ENCODE measurements at regions not wholly inside any gene's neighbourhood (a gene's known extent, or its start where the extent isn't known, plus 50 kb on each side); places are given as distances from the start of the nearest gene placed in this dataset.
A peak's percentile ranks its signal among the peaks of the same experiment; 100 is the strongest.

DNA sequence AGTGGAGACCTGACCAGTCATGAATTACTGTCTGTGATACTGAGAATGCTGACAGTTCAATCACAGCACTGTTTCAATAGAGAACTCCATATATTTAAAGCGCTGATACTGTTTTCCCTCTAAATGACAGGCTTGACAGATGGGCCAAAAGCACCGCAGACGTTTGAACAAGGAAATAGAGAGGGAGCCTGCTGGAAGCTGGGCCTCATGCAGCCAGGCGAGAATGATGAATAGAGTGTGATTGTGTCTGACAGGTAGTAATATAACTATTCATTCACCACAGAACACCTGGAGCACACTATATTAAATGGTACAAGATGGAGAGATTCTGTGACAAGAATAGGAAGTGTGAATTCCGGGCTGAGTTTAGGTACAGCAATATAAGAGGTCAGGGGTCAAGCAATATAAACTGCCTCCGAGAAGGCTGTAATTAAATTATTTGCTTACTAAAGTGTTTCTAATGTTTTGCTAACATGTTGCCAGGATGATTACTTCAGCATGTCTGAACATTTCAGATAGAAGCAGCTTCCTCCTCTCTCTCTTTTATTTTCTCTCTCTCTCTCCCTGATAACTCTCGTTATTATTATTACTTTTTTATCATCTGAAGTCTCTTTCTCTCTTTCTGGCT, 297.7 kb downstream of the CSNK1G3 start (continued):
- TF ChIP-seq, protein P1, sequence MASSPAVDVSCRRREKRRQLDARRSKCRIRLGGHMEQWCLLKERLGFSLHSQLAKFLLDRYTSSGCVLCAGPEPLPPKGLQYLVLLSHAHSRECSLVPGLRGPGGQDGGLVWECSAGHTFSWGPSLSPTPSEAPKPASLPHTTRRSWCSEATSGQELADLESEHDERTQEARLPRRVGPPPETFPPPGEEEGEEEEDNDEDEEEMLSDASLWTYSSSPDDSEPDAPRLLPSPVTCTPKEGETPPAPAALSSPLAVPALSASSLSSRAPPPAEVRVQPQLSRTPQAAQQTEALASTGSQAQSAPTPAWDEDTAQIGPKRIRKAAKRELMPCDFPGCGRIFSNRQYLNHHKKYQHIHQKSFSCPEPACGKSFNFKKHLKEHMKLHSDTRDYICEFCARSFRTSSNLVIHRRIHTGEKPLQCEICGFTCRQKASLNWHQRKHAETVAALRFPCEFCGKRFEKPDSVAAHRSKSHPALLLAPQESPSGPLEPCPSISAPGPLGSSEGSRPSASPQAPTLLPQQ (tag by site-specific recombination; IDR thresholded peaks at IDR 0.05): 0 out of 2 replicates have a peak, but pooled peaks have one; percentile 27
- TF ChIP-seq CTCF (tag by site-specific recombination; IDR thresholded peaks at IDR 0.05) (no peak), ZNF391 (tag by site-specific recombination; IDR thresholded peaks at IDR 0.05; ENCODE audit: borderline replicate concordance, low read depth) (no peak), ZBTB17 (tag by site-specific recombination; IDR thresholded peaks at IDR 0.05) (peak; percentile 37; the same call in 1 of the 2 replicates), IKZF3 (tag by site-specific recombination; IDR thresholded peaks at IDR 0.05) (peak; percentile 67), ZNF366 (tag by site-specific recombination; conservative IDR thresholded peaks at IDR 0.05) (peak; percentile 56; the same call in 1 of the 2 replicates), ZNF571 (tag by site-specific recombination; IDR thresholded peaks at IDR 0.05) (no peak)
- TF ChIP-seq, protein P2, sequence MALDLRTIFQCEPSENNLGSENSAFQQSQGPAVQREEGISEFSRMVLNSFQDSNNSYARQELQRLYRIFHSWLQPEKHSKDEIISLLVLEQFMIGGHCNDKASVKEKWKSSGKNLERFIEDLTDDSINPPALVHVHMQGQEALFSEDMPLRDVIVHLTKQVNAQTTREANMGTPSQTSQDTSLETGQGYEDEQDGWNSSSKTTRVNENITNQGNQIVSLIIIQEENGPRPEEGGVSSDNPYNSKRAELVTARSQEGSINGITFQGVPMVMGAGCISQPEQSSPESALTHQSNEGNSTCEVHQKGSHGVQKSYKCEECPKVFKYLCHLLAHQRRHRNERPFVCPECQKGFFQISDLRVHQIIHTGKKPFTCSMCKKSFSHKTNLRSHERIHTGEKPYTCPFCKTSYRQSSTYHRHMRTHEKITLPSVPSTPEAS (tag by site-specific recombination; IDR thresholded peaks at IDR 0.05): no peak

GRCh38 chr5:123808461-123809380, 296.7 kb downstream of the CSNK1G3 start:
- ChIA-PET POLR2A (no interaction called here), CTCF (no interaction called here)
- Histone ChIP-seq H3K36me3 (ENCODE audit: control insufficient read depth in 2 of 2, insufficient read depth in 1 of 2, low read length in 2 of 2) (no peaks in the 10 kb centered on the region), H3K9me3 (ENCODE audit: control insufficient read depth, insufficient read depth, low read depth, low read length) (no peaks in the 10 kb centered on the region), H3K4me3 (ENCODE audit: low read depth, low read length) (no peak overlapping the region), H3K27ac (ENCODE audit: extremely low read depth, low read depth, low read length) (no peak overlapping the region), H3K4me1 (ENCODE audit: control insufficient read depth, insufficient read depth, low read length) (peaks cover 39% of the 10 kb centered on the region)
- TF ChIP-seq PRDM1 (tag by site-specific recombination; IDR thresholded peaks at IDR 0.05): 0 out of 2 replicates have a peak, but pooled peaks have one; percentile 11
- no peak for TF ChIP-seq ZNF660 (tag by site-specific recombination; IDR thresholded peaks at IDR 0.05)

DNA sequence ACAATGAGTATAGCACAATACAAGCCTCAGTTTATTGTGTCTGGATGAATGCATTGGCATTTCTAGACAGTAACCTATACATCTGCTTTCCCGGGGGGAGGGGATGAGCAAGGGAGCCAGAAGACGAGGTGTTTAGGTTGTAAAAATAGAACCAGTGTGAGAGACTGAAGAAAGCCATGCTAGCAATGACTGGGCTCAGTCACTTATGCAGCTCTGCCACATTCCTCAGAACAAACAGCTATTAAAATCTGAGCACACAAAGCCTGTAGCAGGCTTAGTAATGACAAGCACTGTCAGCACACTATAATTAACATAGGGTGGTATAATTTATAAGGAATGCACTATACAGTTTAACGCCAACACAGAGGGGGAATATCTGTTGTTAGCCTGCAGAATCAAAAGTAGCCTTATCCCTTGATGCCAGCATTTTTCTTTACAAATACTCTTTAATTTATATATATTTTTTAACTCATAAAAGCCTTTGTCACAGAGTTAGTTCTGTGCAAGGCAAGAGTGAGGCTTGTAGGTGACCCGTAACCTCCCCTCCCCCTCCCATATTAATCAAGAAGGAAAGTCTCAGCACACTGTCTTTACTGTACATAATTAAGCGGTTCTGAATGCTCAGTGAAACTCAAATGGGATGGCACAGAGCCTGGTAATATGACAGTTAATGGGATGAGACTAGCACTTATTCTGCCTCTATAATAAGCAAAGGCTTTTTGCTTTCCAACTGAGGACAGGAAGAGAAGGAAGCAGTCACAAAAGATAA, 295.4 kb downstream of the CSNK1G3 start:
- H3K4me1 ChIP-seq (ENCODE audit: control insufficient read depth, insufficient read depth, low read length): peaks cover 34% of the 10 kb centered on the region
- POLR2A ChIA-PET: interaction anchor here (0.5 kb wide), 1 partner anchor 1565 kb away, joined by 7 read pairs; no protein-coding TSS in a partner anchor
- CTCF ChIA-PET: interaction anchor here (0.6 kb wide), 2 partner anchors 24 to 1074 kb away, joined by 3 read pairs; no protein-coding TSS in a partner anchor
- TF ChIP-seq IKZF3 (tag by site-specific recombination; IDR thresholded peaks at IDR 0.05): peak; percentile 72; the same call in 1 of the 2 replicates
- peak; percentile 51; the same call in 1 of the 2 replicates for TF ChIP-seq ZNF629 (tag by site-specific recombination; IDR thresholded peaks at IDR 0.05)
- no peak for TF ChIP-seq ZNF529 (tag by site-specific recombination; IDR thresholded peaks at IDR 0.05; ENCODE audit: insufficient replicate concordance)
- no peak for TF ChIP-seq ZNF19 (tag by site-specific recombination; IDR thresholded peaks at IDR 0.05; ENCODE audit: low read depth)
- 0 out of 2 replicates have a peak, but pooled peaks have one; percentile 19 for TF ChIP-seq SCRT1 (tag by site-specific recombination; IDR thresholded peaks at IDR 0.05; ENCODE audit: borderline replicate concordance)
- no peak for TF ChIP-seq ZNF148 (tag by site-specific recombination; IDR thresholded peaks at IDR 0.05; ENCODE audit: borderline replicate concordance)
- peak; percentile 64 for TF ChIP-seq WT1 (tag by site-specific recombination; IDR thresholded peaks at IDR 0.05)
- TF ChIP-seq, protein P3, sequence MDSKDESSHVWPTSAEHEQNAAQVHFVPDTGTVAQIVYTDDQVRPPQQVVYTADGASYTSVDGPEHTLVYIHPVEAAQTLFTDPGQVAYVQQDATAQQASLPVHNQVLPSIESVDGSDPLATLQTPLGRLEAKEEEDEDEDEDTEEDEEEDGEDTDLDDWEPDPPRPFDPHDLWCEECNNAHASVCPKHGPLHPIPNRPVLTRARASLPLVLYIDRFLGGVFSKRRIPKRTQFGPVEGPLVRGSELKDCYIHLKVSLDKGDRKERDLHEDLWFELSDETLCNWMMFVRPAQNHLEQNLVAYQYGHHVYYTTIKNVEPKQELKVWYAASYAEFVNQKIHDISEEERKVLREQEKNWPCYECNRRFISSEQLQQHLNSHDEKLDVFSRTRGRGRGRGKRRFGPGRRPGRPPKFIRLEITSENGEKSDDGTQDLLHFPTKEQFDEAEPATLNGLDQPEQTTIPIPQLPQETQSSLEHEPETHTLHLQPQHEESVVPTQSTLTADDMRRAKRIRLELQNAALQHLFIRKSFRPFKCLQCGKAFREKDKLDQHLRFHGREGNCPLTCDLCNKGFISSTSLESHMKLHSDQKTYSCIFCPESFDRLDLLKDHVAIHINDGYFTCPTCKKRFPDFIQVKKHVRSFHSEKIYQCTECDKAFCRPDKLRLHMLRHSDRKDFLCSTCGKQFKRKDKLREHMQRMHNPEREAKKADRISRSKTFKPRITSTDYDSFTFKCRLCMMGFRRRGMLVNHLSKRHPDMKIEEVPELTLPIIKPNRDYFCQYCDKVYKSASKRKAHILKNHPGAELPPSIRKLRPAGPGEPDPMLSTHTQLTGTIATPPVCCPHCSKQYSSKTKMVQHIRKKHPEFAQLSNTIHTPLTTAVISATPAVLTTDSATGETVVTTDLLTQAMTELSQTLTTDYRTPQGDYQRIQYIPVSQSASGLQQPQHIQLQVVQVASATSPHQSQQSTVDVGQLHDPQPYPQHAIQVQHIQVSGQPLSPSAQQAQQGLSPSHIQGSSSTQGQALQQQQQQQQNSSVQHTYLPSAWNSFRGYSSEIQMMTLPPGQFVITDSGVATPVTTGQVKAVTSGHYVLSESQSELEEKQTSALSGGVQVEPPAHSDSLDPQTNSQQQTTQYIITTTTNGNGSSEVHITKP (tag by site-specific recombination; IDR thresholded peaks at IDR 0.05): peak; percentile 56

More for the DNA sequence above, 295.4 kb downstream of the CSNK1G3 start:
- Histone ChIP-seq H3K36me3 (ENCODE audit: control insufficient read depth in 2 of 2, insufficient read depth in 1 of 2, low read length in 2 of 2) (no peaks in the 10 kb centered on the region), H3K4me3 (ENCODE audit: low read depth, low read length) (no peak overlapping the region), H3K27ac (ENCODE audit: extremely low read depth, low read depth, low read length) (peak overlapping the region; percentile 30), H3K9me3 (ENCODE audit: control insufficient read depth, insufficient read depth, low read depth, low read length) (no peaks in the 10 kb centered on the region)

Data from HEK293 (cell line).